Liver (tissue), 8 donors: ENCODE measurements at regions not wholly inside any gene's neighbourhood (a gene's known extent, or its start where the extent isn't known, plus 50 kb on each side); places are given as distances from the start of the nearest gene placed in this dataset.

Source experiments
- DNase-seq: peaks from one replicate; pipeline ENCODE4 v3.0.0-alpha.2; 2017; ENCODE audit warnings: low spot score
- H3K27ac ChIP-seq, 2 donors: one replicate each; pipeline ENCODE4 v1.7.0; 2013; ENCODE audit warnings: inconsistent platforms in 2 of 2, low read length in 2 of 2, control low read depth in 1 of 2, low read depth in 1 of 2, mild to moderate bottlenecking in 1 of 2
- H3K27me3 ChIP-seq, 4 donors: one replicate each; pipeline versions ENCODE4 v1.6.1 to v1.7.0; 2013; ENCODE audit warnings: low read length in 3 of 4, inconsistent platforms in 1 of 4, mild to moderate bottlenecking in 1 of 4, moderate library complexity in 1 of 4; ENCODE audit not compliant: control insufficient read depth in 4 of 4, insufficient read depth in 4 of 4
- H3K36me3 ChIP-seq, 4 donors: one replicate each; pipeline versions ENCODE4 v1.6.1 to v1.7.0; 2013; ENCODE audit warnings: low read length in 3 of 4, mild to moderate bottlenecking in 3 of 4, low read depth in 1 of 4, moderate library complexity in 1 of 4; ENCODE audit not compliant: control insufficient read depth in 4 of 4, insufficient read depth in 3 of 4
- H3K4me1 ChIP-seq, 4 donors: one replicate each; pipeline versions ENCODE4 v1.6.1 to v1.7.0; 2013; ENCODE audit warnings: low read length in 3 of 4, mild to moderate bottlenecking in 3 of 4, moderate library complexity in 1 of 4; ENCODE audit not compliant: control insufficient read depth in 4 of 4, insufficient read depth in 4 of 4
- H3K4me3 ChIP-seq, 3 donors: one replicate each; pipeline versions ENCODE4 v1.6.1 to v1.7.0; 2013; ENCODE audit warnings: low read length in 3 of 3, control low read depth in 1 of 3, low read depth in 1 of 3, mild to moderate bottlenecking in 1 of 3
- H3K9ac ChIP-seq, 2 donors: one replicate each; pipeline ENCODE4 v1.7.0; 2013; ENCODE audit warnings: low read length in 2 of 2, mild to moderate bottlenecking in 2 of 2, moderate library complexity in 2 of 2, control low read depth in 1 of 2, low read depth in 1 of 2
- H3K9me3 ChIP-seq, 4 donors: one replicate each; pipeline versions ENCODE4 v1.6.1 to v1.7.0; 2013; ENCODE audit warnings: low read length in 3 of 4; ENCODE audit not compliant: control insufficient read depth in 4 of 4
- ATF3 ChIP-seq: IDR thresholded peaks from 2 replicates; pipeline ENCODE4 v1.6.1; 2016; ENCODE audit warnings: antibody characterized with exemption
- CTCF ChIP-seq: fragments of 150-350 bp; IDR thresholded peaks from 2 replicates; pipeline ENCODE4 v1.5.1; 2017; ENCODE audit warnings: improper control_type of control experiment, low read depth, low read length; ENCODE audit not compliant: missing input control
- EGR1 ChIP-seq, 2 donors: IDR thresholded peaks; 2 replicates each; pipeline ENCODE4 v1.6.1; 2016 to 2018; ENCODE audit warnings: antibody characterized with exemption in 2 of 2, low read depth in 2 of 2
- FOXA1 ChIP-seq: IDR thresholded peaks from 2 replicates; pipeline ENCODE4 v1.6.1; 2016; ENCODE audit warnings: antibody characterized with exemption
- FOXA2 ChIP-seq: IDR thresholded peaks from 2 replicates; pipeline ENCODE4 v1.6.1; 2016; ENCODE audit warnings: antibody characterized with exemption
- GABPA ChIP-seq, 2 donors: IDR thresholded peaks in 1 of 2; conservative IDR thresholded peaks in 1 of 2; 2 replicates each; pipeline ENCODE4 v1.6.1; 2016; ENCODE audit warnings: antibody characterized with exemption in 2 of 2, mild to moderate bottlenecking in 1 of 2, moderate library complexity in 1 of 2
- HNF4A ChIP-seq, 2 donors: conservative IDR thresholded peaks; 2 replicates each; pipeline ENCODE4 v1.6.1; 2016; ENCODE audit warnings: antibody characterized with exemption in 2 of 2, mild to moderate bottlenecking in 2 of 2
- HNF4G ChIP-seq: IDR thresholded peaks from 2 replicates; pipeline ENCODE4 v1.6.1; 2016; ENCODE audit warnings: antibody characterized with exemption
- JUND ChIP-seq, 2 donors: IDR thresholded peaks; 2 replicates each; pipeline ENCODE4 v1.6.1; 2016; ENCODE audit warnings: antibody characterized with exemption in 2 of 2
- MAX ChIP-seq: IDR thresholded peaks from 2 replicates; pipeline ENCODE4 v1.6.1; 2016; ENCODE audit warnings: antibody characterized with exemption
- NR2F2 ChIP-seq: IDR thresholded peaks from 2 replicates; pipeline ENCODE4 v1.6.1; 2016; ENCODE audit warnings: antibody characterized with exemption
- RAD21 ChIP-seq, 2 donors: IDR thresholded peaks; 2 replicates each; pipeline ENCODE4 v1.6.1; 2016; ENCODE audit warnings: antibody characterized with exemption in 2 of 2, mild to moderate bottlenecking in 2 of 2
- REST ChIP-seq: IDR thresholded peaks from 2 replicates; pipeline ENCODE4 v1.6.1; 2016; ENCODE audit warnings: antibody characterized with exemption, mild to moderate bottlenecking
- SP1 ChIP-seq: IDR thresholded peaks from 2 replicates; pipeline ENCODE4 v1.6.1; 2018; ENCODE audit warnings: antibody characterized with exemption, mild to moderate bottlenecking
- TAF1 ChIP-seq: conservative IDR thresholded peaks from 2 replicates; pipeline ENCODE4 v1.6.1; 2016; ENCODE audit warnings: antibody characterized with exemption, mild to moderate bottlenecking
- YY1 ChIP-seq: IDR thresholded peaks from 2 replicates; pipeline ENCODE4 v1.6.1; 2016; ENCODE audit warnings: antibody characterized with exemption, mild to moderate bottlenecking
- ZBTB33 ChIP-seq: IDR thresholded peaks from 2 replicates; pipeline ENCODE4 v1.6.1; 2016; ENCODE audit warnings: antibody characterized with exemption
- WGBS: extraction: QIAGEN DNeasy Blood & Tissue Kit; methylation state at CpG from one replicate; pipeline ENCODE4 v1.1.7; 2013; 5-methylcytosine and 5-hydroxymethylcytosine counted together
- donor health status: healthy.
- donor health status: healthy.
- donor health status: healthy.
- donor health status: healthy.
- donor health status: healthy.

GRCh38 chr6:134111726-134112125 is 59.3 kb upstream of the SLC2A12 start:
- peaks cover 0 to 5% (median 2%) of the 10 kb centered on the region in 4 donors for H3K27me3 ChIP-seq
- 92% methylated on average over 5 of the region's 5 CpGs for WGBS
- H3K36me3 ChIP-seq = no peaks in the 10 kb centered on the region
- DNase-seq = no peak
- no peak overlapping the region for H3K4me3 ChIP-seq
- H3K27ac ChIP-seq = no peak overlapping the region
- no peak for TF ChIP-seq RAD21 (IDR thresholded peaks at IDR 0.05)
- no peak for TF ChIP-seq CTCF
- no peak for TF ChIP-seq TAF1
- TF ChIP-seq FOXA2 = no peak
- no peak for TF ChIP-seq HNF4A (conservative IDR thresholded peaks at IDR 0.05)
- no peak for TF ChIP-seq YY1
- no peak for TF ChIP-seq NR2F2
- no peak for TF ChIP-seq ZBTB33
- no peak for TF ChIP-seq GABPA (IDR thresholded peaks at IDR 0.05 in 1 of 2, conservative IDR thresholded peaks at IDR 0.05 in 1 of 2)
- no peak for TF ChIP-seq REST
- no peak for TF ChIP-seq JUND (IDR thresholded peaks at IDR 0.05)
- TF ChIP-seq SP1 = no peak
- no peak for TF ChIP-seq MAX
- no peak for TF ChIP-seq FOXA1
- TF ChIP-seq ATF3 = no peak
- H3K9ac ChIP-seq = no peak overlapping the region
- H3K4me1 ChIP-seq = peaks cover 0 to 3% (median 0%) of the 10 kb centered on the region in 4 donors
- no peaks in the 10 kb centered on the region for H3K9me3 ChIP-seq

- H3K36me3 ChIP-seq = no peaks in the 10 kb centered on the region
- no peak overlapping the region for H3K27ac ChIP-seq
- no peaks in the 10 kb centered on the region for H3K9me3 ChIP-seq
- DNase-seq = no peak
- H3K4me1 ChIP-seq = peaks cover 0 to 3% (median 0%) of the 10 kb centered on the region in 4 donors
- WGBS = 63% methylated on average over 4 of the region's 4 CpGs
- no peak overlapping the region for H3K4me3 ChIP-seq
- H3K27me3 ChIP-seq = peaks cover 0 to 5% (median 2%) of the 10 kb centered on the region in 4 donors
- no peak overlapping the region for H3K9ac ChIP-seq
- TF ChIP-seq REST (no peak), EGR1 (IDR thresholded peaks at IDR 0.05; ENCODE audit: low read depth in 2 of 2) (no peak), HNF4A (conservative IDR thresholded peaks at IDR 0.05) (no peak), TAF1 (no peak), NR2F2 (no peak), YY1 (no peak), JUND (IDR thresholded peaks at IDR 0.05) (no peak), RAD21 (IDR thresholded peaks at IDR 0.05) (peak; percentile 69 to 79), HNF4G (no peak), FOXA1 (no peak), ATF3 (no peak), ZBTB33 (no peak)
Observed at GRCh38 chr6:134111062-134111677, 58.7 kb upstream of the SLC2A12 start.
